GM19397 (cell line): ENCODE measurements at regions not wholly inside any gene's neighbourhood (a gene's known extent, or its start where the extent isn't known, plus 50 kb on each side); places are given as distances from the start of the nearest gene placed in this dataset.

Source experiments
- ATAC-seq: cut with Tn5 transposase; IDR thresholded peaks from one replicate; pipeline ENCODE4 v1.9.1; 2021; ENCODE audit warnings: mild to moderate bottlenecking, moderate library complexity; ENCODE audit not compliant: unreplicated experiment

DNA sequence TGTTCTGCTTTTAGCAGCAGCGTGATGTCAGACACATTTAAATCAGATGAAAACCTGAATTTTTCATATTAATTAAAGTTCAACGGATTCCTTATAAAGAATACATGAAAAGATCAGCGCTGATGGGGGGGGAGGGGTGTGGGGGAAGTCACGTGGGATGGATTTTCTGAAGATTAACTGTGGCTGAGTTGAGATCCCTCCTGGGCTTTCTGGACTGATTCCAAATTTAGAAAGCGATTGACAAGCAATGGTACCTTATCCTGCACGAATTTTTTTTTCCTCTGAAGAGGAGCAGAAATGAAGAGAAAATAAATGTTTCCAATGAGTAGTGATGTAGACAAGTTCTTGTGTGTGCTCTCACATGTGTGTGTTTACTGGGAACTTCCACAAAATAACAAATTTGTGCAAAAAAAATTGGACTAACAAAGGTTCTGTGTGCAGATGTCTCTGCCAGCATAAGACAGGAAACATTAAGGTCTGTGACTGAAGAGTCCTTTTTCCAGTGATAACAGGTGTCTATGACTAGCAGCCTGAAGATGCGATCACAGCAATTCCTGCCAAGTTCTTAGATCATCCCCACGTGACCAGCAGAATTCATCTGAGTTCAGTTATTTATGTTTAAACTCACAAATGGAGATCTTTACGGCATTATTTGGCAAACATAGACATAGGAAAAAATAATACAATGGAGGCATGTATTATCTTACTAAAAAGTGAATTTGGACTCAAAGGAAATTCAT is 585.2 kb upstream of the CELF2 start:
- ATAC-seq, result no peak

DNA sequence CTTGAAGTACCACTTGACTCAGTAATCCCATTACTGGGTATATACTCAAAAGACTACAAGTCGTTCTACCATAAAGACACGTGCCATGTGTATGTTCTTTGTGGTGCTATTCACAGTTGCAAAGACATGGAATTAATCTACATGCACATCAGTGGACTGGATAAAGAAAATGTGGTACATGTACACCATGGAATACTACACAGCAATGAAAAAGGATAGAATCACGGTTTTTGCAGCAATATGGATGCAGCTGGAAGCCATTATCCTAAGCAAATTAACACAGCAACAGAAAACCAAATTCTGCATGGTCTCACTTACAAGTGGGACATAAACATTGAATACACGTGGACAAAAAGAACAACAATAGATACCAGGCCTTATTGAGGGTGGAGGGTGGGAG is 583.4 kb upstream of the CELF2 start:
- no peak for ATAC-seq

DNA sequence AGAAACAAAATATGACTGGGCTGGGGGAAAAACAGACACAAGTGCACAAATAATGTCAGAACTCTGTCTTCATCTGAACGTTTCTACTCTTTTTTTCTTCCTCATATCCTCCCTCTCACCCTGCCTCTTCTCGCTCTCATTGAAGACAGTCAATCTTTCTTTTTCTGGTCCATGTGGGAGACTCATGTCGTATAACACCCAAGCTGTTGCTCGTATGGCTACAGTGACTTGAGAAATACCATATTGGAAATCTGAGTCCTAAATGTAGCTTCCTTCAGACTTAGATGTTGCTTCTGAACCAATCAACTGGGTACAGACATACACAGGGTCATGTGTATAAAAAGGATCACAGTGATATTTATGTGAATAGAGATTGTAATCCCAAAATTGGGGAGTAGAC is 579.8 kb upstream of the CELF2 start:
- no peak for ATAC-seq

DNA sequence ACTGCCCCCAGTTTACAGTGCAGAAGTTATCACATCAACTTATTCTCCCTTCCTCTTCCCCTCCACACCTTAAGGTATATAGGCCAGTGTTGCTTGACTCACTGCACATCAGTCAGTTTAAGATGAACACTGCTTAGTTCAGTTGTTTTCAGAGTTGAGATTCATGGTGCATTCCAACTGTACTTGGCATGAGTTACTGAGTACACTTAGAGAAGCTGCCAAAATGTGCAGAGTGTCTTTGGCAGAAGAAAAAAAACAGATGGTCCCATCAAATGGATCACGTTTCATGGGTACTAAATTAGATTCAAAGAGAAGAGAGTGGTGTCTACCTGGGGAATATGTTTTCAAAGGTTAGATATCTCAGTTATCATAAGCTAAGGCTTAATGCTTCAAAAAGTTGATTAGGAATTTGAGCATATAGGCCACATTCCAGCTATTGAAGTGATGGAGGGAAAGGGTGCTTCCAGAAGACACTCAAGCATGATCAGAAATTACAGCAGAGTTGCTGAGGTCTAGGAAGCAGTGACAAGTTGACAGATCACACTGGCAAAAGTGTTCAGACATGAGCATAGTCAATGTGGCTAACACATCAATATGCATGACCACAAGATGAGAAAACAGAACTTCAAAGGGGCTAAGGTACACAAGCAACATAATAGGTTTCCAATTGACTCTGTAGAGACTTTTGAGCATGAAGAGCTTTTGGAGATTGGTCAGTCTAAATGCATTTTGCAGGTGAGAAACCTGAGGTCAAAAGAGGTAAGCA is 579.2 kb upstream of the CELF2 start:
- no peak for ATAC-seq

DNA sequence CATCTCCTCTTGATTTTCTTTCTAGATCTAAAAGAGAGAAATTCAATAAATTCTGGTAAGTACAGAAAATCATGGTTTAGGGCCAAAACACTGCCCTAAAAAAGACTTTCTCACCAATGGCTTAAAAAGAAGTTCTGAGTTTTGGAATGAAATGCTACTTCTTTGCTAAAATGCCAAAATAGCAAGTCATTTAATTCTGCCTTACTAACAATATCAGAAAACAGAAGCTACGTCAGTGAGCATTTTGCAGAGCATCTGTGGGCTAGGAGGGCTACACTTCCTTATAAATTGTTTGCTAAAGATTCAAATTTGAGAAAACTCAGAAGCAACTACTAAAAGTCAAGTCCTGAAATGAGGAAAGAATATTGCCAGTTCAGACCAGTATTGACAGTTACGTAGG is 560.8 kb upstream of the CELF2 start:
- ATAC-seq, result no peak

DNA sequence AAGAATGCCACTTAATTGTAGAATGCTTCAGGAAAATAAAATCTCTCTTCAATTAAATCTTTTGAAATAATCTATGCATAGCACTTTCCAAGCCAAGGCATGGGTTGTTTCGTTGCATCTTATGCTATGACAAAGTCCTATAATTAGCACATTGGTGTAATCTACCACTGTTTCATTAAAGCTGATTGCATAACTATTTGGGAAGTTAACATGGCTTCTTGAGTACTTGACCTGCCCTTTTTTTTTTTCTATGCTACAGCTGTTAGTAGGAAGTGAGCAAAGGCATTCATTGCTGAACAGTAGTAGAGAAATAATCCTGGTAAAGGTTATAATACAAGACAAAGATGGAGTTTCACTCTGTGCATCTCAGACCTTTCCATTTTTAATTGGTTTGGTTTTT is 557.2 kb upstream of the CELF2 start:
- no peak for ATAC-seq

DNA sequence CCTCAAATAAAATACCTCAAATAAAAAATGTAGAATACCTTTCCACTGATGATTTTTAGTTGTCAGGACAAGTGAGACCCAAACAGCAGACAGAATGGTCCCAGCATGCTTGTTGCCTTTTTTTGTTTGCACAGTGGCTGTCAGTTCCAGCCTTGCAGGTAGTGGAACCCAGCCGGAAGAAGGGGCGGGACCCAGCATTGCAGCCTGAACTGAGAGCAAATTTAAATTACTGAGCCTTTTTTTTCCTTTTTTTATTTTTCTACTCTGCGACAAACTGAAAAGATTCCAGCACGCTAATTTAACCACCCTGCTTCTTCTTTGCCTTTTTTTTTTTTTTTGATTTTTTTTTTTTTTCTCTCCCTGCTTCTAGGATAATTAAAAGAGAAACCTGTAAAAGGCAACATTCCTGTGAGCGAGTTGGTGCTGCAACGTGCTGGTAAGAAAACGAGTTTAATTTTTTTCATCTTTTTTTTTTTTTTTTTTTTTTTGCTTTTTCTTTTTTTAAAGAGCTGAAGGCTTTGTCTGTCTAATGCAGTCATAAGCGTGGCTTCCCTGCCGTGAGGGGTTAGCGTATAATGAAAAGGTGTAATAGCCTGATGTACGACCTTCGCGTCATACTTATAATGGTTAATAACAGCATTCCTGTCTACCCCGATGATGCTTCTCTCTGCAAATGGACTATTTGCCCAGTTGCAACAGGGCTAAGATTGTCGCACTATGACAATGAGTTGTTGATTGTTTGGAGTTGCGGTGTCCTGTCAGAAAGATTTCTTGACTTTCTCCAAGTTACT is 555.3 kb upstream of the CELF2 start:
- ATAC-seq, result no peak

DNA sequence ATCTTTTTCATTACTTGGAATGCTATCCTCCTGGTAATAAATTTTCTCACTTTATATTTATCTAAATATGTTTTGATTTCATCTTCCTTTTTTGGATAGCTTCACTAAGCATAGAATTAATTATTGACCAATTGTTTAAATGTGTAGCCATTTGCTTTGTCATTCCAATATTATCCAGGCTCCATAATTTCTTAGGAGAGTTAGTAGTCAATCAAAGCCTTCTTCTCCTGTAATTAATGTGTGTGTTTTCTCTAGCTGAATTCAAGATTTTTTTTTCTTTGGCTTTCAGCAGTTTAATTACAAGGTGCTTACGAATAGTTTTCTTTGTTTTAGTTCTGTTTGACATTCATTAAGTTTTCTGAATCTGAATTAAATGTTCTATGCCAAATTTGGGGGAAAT is 545.9 kb upstream of the CELF2 start:
- ATAC-seq, result no peak

DNA sequence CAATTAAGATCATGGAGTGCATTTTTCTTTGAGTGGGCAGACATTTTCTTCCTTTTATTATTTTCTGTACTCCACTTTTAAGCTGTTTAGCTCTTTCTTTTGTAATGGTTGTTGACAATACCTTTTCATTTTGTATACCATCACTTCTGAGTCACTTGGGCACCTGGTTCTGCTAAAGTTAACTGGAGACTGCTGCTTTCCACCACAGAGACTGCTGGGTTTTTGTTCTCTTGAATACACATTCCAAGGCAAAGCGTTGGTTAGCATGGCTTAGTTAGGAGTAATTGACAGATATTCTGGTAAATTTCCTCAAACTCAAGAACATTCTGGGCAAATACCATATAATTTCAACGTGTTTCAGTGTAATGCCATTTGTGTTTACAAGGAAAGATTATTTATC is 541.9 kb upstream of the CELF2 start:
- ATAC-seq, result no peak

DNA sequence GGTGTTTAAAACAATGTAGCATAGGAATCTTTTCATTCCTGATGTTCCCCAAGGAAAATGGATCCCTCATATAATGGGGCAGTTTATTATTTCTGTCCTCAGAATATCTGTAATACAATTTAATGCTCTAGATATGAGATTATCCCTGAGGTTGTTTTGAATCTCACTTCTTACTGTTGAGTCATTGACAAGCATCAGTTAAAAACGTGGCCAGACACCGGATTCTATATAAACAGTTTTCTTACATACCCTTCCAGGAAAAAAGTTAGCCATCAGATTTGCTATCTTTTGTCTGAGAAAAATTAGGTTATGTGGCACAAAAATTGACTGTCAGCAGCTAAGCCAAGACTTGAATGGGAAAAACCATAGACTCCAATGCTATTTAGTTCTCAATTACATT is 539.8 kb upstream of the CELF2 start:
- no peak for ATAC-seq

DNA sequence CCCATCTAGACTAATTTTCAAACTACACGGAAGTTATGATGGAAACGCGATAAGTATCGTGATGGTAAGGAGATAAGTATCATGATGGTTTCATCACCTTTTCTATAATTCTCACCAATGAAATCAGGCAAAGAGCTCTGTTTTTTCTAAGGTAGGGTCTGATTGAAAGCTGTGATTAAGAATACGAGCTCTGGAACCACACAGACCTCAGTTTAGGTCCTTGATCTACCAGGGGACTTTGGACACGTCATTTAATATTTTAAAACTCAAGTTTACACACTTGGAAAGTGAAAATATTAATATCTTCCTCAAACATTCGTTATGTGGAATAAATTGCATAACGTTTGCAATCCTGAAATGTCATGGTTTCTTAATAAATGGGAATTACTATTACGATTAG is 538.2 kb upstream of the CELF2 start:
- ATAC-seq, result no peak

DNA sequence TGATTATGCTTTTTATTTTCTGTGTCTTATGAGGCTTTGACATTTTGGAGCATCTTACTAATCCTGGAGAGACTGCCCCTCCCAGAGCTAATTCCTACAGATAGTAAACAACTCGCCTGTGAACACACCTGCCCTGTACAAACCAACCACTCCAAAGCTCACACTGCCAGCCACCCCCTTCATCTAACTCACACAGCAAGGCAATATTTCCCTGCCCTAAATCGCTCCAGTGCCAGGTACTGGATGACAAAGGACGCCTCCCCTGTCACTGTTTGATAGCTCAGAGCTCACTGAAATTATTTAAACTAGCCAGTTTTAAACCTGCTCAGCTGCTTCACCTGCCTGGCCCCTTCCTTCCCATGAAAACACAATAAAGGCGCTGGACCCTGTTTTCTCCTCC is 535.1 kb upstream of the CELF2 start:
- no peak for ATAC-seq

DNA sequence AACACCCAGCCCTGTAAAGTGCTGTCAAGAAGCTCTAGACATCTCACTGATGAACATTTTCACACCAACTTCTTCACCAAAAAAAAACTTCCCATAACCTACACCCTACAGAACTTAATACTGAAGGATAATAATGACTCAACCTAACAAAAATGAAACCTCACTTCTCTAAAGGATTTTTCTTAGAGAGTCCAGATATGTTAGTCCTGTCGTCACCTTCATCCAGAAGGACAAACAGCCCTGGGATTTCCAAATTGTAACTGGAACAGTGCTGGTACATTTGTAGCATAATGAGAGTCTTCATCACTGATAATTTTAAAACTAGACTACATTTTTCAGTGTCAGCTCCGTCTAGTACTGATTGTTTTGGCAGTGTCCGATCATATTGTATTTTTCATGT is 528.6 kb upstream of the CELF2 start:
- no peak for ATAC-seq

DNA sequence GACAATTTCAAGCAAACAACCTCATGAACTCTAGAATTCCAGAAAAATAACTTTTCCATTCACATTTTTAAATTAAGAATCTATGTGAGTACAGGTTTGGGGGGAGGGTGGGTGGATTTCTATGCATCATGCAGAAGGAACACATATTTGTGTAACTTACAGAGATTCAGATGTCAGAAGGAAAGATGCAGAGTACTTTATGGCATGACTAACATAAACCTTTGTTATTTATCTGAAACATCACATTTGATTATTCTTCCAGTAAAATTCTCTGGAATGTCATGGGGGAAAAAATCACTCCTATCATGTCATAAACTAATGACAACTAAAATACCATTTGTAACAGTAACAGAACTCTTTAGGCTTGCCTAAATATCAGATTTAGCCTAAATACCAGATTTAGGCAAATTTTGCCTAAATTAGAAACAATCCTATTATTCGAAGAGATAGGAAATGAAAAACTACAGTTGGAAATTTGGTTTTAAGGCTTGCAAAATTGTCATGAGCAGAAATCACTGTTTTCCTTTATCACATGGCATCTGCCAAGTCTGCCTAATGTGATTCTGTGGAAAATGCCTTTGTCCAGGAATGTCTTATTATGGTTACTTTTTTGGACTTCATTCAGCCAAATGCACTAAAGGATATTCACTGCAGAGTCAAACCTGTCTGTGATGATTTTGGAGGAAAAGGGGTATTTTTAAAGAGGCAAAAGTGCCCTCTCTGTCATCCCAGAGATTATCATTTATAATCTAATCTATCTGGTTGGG is 527.7 kb upstream of the CELF2 start:
- ATAC-seq, result no peak

DNA sequence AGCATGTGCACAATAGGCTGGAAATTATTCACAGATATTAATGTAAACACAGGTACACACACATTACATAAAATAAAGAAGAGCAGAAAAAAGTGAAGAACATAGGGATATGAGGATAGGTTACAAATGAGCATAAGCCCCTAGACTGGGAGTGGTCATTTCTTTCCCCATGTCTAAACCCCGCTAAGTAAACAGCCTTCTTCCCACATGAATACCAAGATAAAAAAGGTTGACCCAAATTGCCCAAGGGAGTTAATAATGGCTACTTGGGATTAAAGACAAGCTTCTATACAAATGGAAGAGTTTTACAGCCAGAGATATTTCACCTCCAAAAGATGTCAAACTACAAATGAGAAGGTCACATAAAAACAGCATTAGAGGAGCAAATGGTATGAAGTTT is 527.1 kb upstream of the CELF2 start:
- no peak for ATAC-seq

DNA sequence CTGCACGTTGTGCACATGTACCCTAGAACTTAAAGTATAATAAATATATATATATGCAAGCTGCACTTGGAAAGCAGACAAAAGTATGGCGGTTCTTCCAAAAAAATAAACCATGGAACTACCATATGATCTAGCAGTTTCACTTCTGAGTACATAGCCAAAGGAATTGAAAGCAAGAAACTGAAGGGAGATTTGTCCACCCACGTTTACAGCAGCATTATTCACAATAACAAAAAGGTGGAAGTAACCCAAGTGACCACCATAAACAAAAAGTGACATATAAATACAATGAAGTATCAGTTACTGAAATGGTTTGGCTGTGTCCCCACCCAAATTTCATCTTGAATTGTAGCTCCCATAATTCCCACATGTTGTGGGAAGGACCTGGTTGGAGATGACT is 525.3 kb upstream of the CELF2 start:
- ATAC-seq, result no peak

DNA sequence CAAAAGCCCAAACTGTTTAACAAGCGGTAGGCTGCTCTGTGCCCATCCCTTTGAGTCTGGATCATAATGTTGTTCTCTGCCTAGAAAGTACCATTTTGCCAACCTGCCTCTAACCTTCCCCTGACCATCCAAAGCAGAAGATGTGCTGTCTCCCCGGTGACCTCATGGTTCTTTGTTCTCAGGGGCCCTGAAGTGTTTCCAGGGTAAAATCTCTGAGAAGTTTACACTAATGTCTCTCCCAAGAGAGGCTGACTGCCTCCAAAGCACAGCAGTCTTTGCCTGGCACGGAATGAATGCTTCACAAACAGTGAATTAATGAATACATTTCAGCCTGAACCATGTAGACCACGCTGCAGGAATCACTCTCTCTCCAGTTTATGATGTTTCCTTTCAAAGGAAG is 523.8 kb upstream of the CELF2 start:
- no peak for ATAC-seq

DNA sequence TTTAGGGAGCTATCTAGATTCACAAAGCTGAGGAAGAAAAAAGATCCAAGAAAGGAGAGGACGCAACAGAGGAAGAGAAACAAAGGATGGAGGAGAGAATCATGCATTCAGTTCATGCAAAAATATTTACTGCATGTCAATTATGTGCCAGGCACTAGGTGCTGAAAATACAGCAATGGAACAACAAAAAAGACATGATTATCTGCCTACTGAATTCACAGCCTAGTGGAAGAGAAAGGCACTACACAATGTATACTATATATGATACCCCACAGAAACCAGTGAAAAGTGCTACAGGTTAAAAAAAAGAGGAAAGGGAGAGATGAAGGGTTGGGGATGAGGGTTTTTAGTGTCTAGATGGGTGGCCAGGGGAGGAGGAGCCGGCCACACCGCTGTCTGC is 520.4 kb upstream of the CELF2 start:
- no peak for ATAC-seq

DNA sequence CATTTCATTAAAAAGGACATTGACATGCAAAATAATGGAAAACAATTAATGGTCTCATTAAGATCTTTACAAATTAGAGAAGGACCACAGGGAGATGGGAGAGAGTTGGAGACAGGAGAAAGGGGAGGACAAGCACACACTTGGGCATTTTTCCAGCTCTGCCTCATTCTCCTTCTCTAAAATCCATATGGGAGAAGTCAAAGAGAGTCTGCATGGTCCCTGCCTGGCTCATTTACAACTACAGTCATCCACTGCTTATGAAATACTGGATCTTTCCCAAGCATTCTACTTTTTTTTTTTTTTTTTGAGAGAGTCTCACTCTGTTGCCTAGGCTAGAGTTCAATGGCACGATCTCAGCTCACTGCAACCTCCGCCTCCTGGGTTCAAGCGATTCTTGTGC is 518.9 kb upstream of the CELF2 start:
- no peak for ATAC-seq

DNA sequence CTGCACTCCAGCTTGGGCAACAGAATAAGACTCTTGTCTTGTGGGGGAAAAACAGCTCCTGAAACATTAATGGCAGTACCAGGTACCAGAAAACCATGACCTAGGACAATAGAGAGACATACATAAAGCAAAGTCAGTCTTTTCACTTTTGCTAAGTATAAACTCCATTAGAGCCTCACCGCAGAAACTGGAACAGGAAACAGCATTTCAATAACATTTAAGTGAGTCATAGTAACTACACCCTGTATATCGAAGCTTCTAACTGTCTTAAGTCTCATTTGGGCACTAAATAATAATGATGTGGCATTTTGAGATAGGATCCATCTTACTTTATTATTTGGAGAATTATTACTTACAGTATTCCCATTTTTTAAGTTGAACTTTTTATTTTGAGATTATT is 517.8 kb upstream of the CELF2 start:
- ATAC-seq, result no peak

DNA sequence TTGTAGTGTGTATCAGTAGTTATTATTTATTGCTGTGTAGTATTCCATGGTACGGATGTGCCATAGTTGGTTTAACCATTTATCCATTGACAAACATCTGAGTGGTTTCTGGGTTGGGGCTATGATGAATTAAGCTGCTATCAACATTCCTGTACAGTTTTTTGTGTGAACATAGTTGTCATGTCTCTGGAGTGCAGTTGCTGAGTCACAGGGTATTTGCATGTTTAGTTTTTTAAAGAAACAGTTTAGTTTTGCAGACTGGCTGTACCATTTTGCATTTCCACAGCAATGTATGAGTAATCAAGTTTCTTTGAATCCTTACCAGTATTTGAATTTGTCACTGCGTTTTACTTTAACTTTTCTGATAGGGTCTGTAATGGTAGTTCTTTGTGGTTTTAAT is 516.7 kb upstream of the CELF2 start:
- ATAC-seq, result no peak
